ENCODE measurements at regions not wholly inside any gene's neighbourhood (a gene's known extent, or its start where the extent isn't known, plus 50 kb on each side); places are given as distances from the start of the nearest gene placed in this dataset.
"Not testable (repeated sequence)": the region's sequence is repeated elsewhere in the genome, so short reads cannot be mapped to it uniquely, and the experiment has no call there.

DNA sequence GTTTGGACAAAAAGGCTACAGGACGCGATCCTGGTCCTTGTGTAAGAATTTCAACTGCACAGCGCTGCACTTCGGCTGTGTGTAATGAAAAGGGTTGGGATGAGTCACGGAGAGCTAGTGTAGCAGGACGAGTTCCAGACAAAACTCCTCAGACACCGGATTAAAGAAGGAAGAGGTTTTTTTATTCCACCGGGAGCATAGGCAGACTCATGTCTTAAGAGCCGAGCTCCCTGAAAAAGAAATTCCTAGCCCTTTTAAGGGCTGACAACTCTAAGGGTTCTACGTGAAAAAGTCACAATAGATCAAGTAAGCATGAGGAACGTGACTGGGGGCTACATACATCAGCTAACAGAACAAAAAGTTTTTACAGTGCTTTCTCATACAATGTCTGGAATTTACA is 54.8 kb upstream of the FAM90A1 start:
- H2AFZ ChIP-seq (ENCODE audit: low read length); H3K36me3 ChIP-seq (ENCODE audit: insufficient read depth, low read length); H3K9ac ChIP-seq (ENCODE audit: low read depth, low read length, poor library complexity, severe bottlenecking); H3K4me1 ChIP-seq (ENCODE audit: insufficient read depth, low read length, poor library complexity, severe bottlenecking); H3K9me2 ChIP-seq (replicated peaks; ENCODE audit: low read depth, low read length); H3K4me3 ChIP-seq (ENCODE audit: low read length, poor library complexity, severe bottlenecking); H3K9me3 ChIP-seq (ENCODE audit: insufficient read depth, low read depth, low read length); H3K79me2 ChIP-seq (ENCODE audit: insufficient read depth, low read length); H3K4me2 ChIP-seq (ENCODE audit: low read depth, low read length, poor library complexity, severe bottlenecking); H3F3A ChIP-seq (ENCODE audit: low read depth); H3K27me3 ChIP-seq (ENCODE audit: insufficient read depth, low read length, poor library complexity, severe bottlenecking); H4K20me1 ChIP-seq (ENCODE audit: insufficient read depth, low read length, poor library complexity, severe bottlenecking): not testable (repeated sequence)

DNA sequence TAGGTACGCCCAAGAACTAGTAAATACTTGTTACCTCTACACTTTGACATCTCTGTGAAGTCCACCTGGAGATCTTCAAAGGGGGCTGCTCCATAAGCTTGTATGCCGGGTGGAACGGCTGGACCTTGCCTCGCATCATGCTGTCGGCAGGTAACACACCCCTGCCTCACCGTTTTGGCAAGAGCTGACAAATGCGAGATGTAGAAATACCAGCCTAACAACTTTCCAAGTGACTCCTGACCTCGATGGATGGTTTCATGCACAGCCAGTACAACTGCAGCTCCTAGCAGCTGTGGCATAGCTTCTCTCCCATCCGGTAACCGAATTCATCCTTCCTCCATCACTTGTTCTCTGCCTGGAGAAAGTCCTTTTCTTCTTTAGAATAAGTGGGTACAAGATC is 58.3 kb upstream of the FAM90A1 start:
- not testable (repeated sequence) for H3K36me3 ChIP-seq (ENCODE audit: insufficient read depth, low read length); H4K20me1 ChIP-seq (ENCODE audit: insufficient read depth, low read length, poor library complexity, severe bottlenecking); H3K9me2 ChIP-seq (replicated peaks; ENCODE audit: low read depth, low read length); H3F3A ChIP-seq (ENCODE audit: low read depth); H3K79me2 ChIP-seq (ENCODE audit: insufficient read depth, low read length); H3K4me2 ChIP-seq (ENCODE audit: low read depth, low read length, poor library complexity, severe bottlenecking); H3K9me3 ChIP-seq (ENCODE audit: insufficient read depth, low read depth, low read length); H3K4me3 ChIP-seq (ENCODE audit: low read length, poor library complexity, severe bottlenecking); H3K27me3 ChIP-seq (ENCODE audit: insufficient read depth, low read length, poor library complexity, severe bottlenecking); H3K9ac ChIP-seq (ENCODE audit: low read depth, low read length, poor library complexity, severe bottlenecking); H2AFZ ChIP-seq (ENCODE audit: low read length); H3K4me1 ChIP-seq (ENCODE audit: insufficient read depth, low read length, poor library complexity, severe bottlenecking)

DNA sequence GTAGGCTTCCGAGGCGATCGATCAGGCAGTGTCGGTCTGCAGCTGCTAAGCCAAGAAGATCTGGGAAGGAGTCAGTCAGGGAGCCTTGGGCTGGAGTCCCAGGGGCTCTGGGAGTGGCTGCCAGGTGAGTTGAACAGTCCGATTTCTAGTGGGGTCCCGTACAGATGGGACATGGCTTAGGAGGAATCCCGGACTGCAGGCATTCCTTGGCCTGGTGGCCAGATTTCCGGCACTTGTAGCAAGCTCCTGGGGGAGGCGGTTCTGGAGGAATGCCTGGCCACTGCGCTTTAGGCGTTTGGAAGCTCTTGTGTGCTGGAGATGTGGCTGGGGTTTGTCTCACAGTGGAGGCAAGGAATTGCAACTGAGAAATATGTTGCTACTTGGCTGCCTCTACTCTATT is 64.3 kb upstream of the FAM90A1 start:
- H3K36me3 ChIP-seq (ENCODE audit: insufficient read depth, low read length), result not testable (repeated sequence)

DNA sequence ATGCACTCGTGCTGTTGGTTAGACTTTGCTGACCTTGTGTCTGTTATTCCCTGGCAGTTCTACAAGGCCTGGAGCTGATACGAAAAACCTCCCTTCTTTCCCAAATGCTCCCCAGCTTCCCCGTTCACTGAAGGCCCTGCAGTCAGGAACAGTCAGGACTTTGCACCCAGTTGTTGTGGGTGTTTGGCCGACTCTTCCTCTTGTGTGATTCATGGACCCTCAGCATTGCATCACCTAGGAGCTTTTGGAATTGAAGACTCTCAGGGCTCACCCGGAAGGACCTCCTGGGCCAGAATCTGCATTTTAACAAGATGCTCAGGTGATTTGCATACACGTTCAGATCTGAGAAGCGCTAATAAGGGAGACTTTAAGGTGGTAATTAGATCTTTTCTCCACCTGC is 67.2 kb upstream of the FAM90A1 start:
- not testable (repeated sequence) for H3K4me3 ChIP-seq (ENCODE audit: low read length, poor library complexity, severe bottlenecking); H3K27me3 ChIP-seq (ENCODE audit: insufficient read depth, low read length, poor library complexity, severe bottlenecking); H3K4me1 ChIP-seq (ENCODE audit: insufficient read depth, low read length, poor library complexity, severe bottlenecking); H3F3A ChIP-seq (ENCODE audit: low read depth); H3K9ac ChIP-seq (ENCODE audit: low read depth, low read length, poor library complexity, severe bottlenecking); H3K9me3 ChIP-seq (ENCODE audit: insufficient read depth, low read depth, low read length); H3K79me2 ChIP-seq (ENCODE audit: insufficient read depth, low read length); H2AFZ ChIP-seq (ENCODE audit: low read length); H3K9me2 ChIP-seq (replicated peaks; ENCODE audit: low read depth, low read length); H3K36me3 ChIP-seq (ENCODE audit: insufficient read depth, low read length); H3K4me2 ChIP-seq (ENCODE audit: low read depth, low read length, poor library complexity, severe bottlenecking); H4K20me1 ChIP-seq (ENCODE audit: insufficient read depth, low read length, poor library complexity, severe bottlenecking)

More for the DNA sequence above, 64.3 kb upstream of the FAM90A1 start:
- H2AFZ ChIP-seq (ENCODE audit: low read length); H3K27me3 ChIP-seq (ENCODE audit: insufficient read depth, low read length, poor library complexity, severe bottlenecking); H3K4me2 ChIP-seq (ENCODE audit: low read depth, low read length, poor library complexity, severe bottlenecking); H3K9ac ChIP-seq (ENCODE audit: low read depth, low read length, poor library complexity, severe bottlenecking); H3K9me2 ChIP-seq (replicated peaks; ENCODE audit: low read depth, low read length); H4K20me1 ChIP-seq (ENCODE audit: insufficient read depth, low read length, poor library complexity, severe bottlenecking); H3K4me1 ChIP-seq (ENCODE audit: insufficient read depth, low read length, poor library complexity, severe bottlenecking); H3K79me2 ChIP-seq (ENCODE audit: insufficient read depth, low read length); H3K4me3 ChIP-seq (ENCODE audit: low read length, poor library complexity, severe bottlenecking); H3K9me3 ChIP-seq (ENCODE audit: insufficient read depth, low read depth, low read length); H3F3A ChIP-seq (ENCODE audit: low read depth): not testable (repeated sequence)

DNA sequence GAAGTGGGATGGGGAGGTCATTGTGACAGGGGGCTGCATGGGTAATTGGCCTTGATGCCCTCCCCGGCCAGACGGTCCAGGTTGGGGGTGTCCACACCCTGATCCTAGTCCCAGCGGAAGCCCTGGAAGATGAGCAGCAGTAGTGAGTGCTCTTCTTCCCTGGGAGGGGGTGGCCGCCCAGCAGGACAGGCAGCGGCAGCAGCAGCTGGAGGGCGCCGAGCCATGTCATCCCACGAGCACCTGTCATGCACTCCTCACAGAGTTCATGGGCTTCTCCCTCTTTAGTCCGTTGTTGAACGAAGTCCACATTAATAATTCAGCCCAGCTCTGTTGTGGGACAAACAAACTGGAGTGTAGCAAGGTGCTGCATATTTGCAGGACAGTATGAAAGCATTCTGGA is 81.2 kb upstream of the FAM90A1 start:
- not testable (repeated sequence) for H3K4me2 ChIP-seq (ENCODE audit: low read depth, low read length, poor library complexity, severe bottlenecking); H3K27me3 ChIP-seq (ENCODE audit: insufficient read depth, low read length, poor library complexity, severe bottlenecking); H3K9me2 ChIP-seq (replicated peaks; ENCODE audit: low read depth, low read length); H3K9ac ChIP-seq (ENCODE audit: low read depth, low read length, poor library complexity, severe bottlenecking); H3K4me3 ChIP-seq (ENCODE audit: low read length, poor library complexity, severe bottlenecking); H4K20me1 ChIP-seq (ENCODE audit: insufficient read depth, low read length, poor library complexity, severe bottlenecking); H2AFZ ChIP-seq (ENCODE audit: low read length); H3K79me2 ChIP-seq (ENCODE audit: insufficient read depth, low read length); H3K4me1 ChIP-seq (ENCODE audit: insufficient read depth, low read length, poor library complexity, severe bottlenecking); H3F3A ChIP-seq (ENCODE audit: low read depth); H3K9me3 ChIP-seq (ENCODE audit: insufficient read depth, low read depth, low read length); H3K36me3 ChIP-seq (ENCODE audit: insufficient read depth, low read length)

DNA sequence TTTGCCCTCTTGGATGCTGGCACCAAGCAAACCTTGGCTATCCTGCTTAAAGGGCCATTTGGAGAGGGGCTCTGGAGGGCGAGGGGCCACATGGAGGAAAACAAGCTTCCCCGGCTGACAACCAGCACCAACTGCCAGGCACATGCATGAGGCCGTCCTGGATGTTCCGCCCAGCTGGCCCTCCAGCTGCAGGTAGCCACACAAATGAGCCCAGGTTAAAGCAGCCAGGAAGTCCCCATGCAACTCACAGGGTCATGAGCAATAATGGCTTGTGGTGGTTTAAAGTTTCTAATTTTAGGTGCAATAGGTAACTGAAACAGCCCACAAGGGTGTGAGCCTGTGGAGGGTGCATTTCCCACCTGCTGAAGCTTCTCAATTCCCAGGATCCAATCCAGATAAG is 88.6 kb upstream of the FAM90A1 start:
- not testable (repeated sequence) for H3K9ac ChIP-seq (ENCODE audit: low read depth, low read length, poor library complexity, severe bottlenecking); H3K9me2 ChIP-seq (replicated peaks; ENCODE audit: low read depth, low read length); H3K4me2 ChIP-seq (ENCODE audit: low read depth, low read length, poor library complexity, severe bottlenecking); H2AFZ ChIP-seq (ENCODE audit: low read length); H3K27me3 ChIP-seq (ENCODE audit: insufficient read depth, low read length, poor library complexity, severe bottlenecking); H3K4me3 ChIP-seq (ENCODE audit: low read length, poor library complexity, severe bottlenecking); H3K36me3 ChIP-seq (ENCODE audit: insufficient read depth, low read length); H3F3A ChIP-seq (ENCODE audit: low read depth); H3K79me2 ChIP-seq (ENCODE audit: insufficient read depth, low read length); H4K20me1 ChIP-seq (ENCODE audit: insufficient read depth, low read length, poor library complexity, severe bottlenecking); H3K9me3 ChIP-seq (ENCODE audit: insufficient read depth, low read depth, low read length)
- H3K4me1 ChIP-seq (ENCODE audit: insufficient read depth, low read length, poor library complexity, severe bottlenecking), result peaks cover 14% of the 10 kb centered on the region

DNA sequence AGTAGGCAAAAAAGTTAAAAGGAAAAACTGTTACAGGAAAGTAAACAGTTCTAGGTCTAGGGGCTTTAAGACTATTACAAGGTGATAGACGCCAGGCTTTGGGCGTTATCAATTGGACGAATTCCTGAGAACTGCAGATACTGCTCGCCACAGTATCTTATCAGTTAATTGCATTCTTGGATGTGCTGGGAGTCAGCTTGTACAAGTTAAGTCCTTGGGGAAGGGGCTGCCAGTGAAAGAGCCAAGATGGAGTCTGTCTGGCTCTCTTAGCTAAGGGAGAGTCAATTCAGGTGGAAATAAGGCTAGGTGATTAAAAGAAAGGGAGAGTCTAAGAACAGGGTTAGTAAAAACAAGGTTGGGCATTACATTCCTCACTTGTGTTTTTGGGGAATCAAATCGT is 90.3 kb upstream of the FAM90A1 start:
- H3K4me3 ChIP-seq (ENCODE audit: low read length, poor library complexity, severe bottlenecking); H3F3A ChIP-seq (ENCODE audit: low read depth); H2AFZ ChIP-seq (ENCODE audit: low read length); H3K79me2 ChIP-seq (ENCODE audit: insufficient read depth, low read length); H3K9ac ChIP-seq (ENCODE audit: low read depth, low read length, poor library complexity, severe bottlenecking); H3K36me3 ChIP-seq (ENCODE audit: insufficient read depth, low read length); H4K20me1 ChIP-seq (ENCODE audit: insufficient read depth, low read length, poor library complexity, severe bottlenecking); H3K27me3 ChIP-seq (ENCODE audit: insufficient read depth, low read length, poor library complexity, severe bottlenecking); H3K9me2 ChIP-seq (replicated peaks; ENCODE audit: low read depth, low read length); H3K4me2 ChIP-seq (ENCODE audit: low read depth, low read length, poor library complexity, severe bottlenecking); H3K9me3 ChIP-seq (ENCODE audit: insufficient read depth, low read depth, low read length): not testable (repeated sequence)
- H3K4me1 ChIP-seq (ENCODE audit: insufficient read depth, low read length, poor library complexity, severe bottlenecking), result peaks cover 17% of the 10 kb centered on the region

DNA sequence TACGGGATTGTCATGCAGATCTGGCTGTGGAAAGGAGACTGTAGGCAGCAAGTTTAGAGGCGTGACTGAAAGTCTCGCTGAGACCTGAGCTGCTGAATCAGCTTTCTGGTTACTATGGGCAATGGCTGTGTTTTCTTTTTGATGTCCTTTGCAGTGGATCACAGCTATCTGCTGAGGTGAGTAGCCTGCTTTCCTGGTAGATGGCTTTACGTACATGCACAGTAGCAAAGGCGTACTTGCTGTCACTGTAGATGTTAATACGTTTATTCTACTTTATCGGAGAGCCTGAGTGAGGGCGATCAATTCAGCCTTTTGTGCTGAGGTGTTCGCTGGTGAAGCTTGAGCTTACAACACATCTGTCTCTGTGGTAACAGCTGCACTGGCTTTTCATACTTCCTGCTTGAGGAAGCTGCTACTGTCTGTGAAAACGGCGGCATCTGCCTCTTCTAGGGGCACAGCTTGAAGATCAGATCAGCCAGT is 92.9 kb upstream of the FAM90A1 start:
- H4K20me1 ChIP-seq (ENCODE audit: insufficient read depth, low read length, poor library complexity, severe bottlenecking); H3K9me3 ChIP-seq (ENCODE audit: insufficient read depth, low read depth, low read length); H3K27me3 ChIP-seq (ENCODE audit: insufficient read depth, low read length, poor library complexity, severe bottlenecking); H3K36me3 ChIP-seq (ENCODE audit: insufficient read depth, low read length); H3K9me2 ChIP-seq (replicated peaks; ENCODE audit: low read depth, low read length); H3K79me2 ChIP-seq (ENCODE audit: insufficient read depth, low read length); H3F3A ChIP-seq (ENCODE audit: low read depth): not testable (repeated sequence)
- H3K4me2 ChIP-seq (ENCODE audit: low read depth, low read length, poor library complexity, severe bottlenecking), result peak overlapping the region; percentile 70
- H3K4me1 ChIP-seq (ENCODE audit: insufficient read depth, low read length, poor library complexity, severe bottlenecking), result peaks cover 17% of the 10 kb centered on the region
- H2AFZ ChIP-seq (ENCODE audit: low read length), result peak overlapping the region; percentile 80; the same call in 1 of the 2 replicates
- peak overlapping the region; percentile 1 for H3K9ac ChIP-seq (ENCODE audit: low read depth, low read length, poor library complexity, severe bottlenecking)
- H3K4me3 ChIP-seq (ENCODE audit: low read length, poor library complexity, severe bottlenecking), result peak overlapping the region; percentile 72

Data from Loucy (cell line).